H9 (cell line): ENCODE measurements at regions not wholly inside any gene's neighbourhood (a gene's known extent, or its start where the extent isn't known, plus 50 kb on each side); places are given as distances from the start of the nearest gene placed in this dataset.
A peak's percentile ranks its signal among the peaks of the same experiment; 100 is the strongest.

Experiments used
- DNase-seq: peaks from one replicate; pipeline ENCODE4 v3.0.0-alpha.2; 2017
- H2AFZ ChIP-seq: one replicate; pipeline ENCODE4 v1.6.1; 2013; ENCODE audit warnings: mild to moderate bottlenecking, low read length, control low read depth, moderate library complexity
- H2AK5ac ChIP-seq: 2 replicates; pipeline ENCODE4 v1.6.1; 2013; ENCODE audit warnings: low read length, control low read depth, mixed read lengths; ENCODE audit not compliant: insufficient read length
- H2BK120ac ChIP-seq: one replicate; pipeline ENCODE4 v1.6.1; 2013; ENCODE audit warnings: low read depth, mild to moderate bottlenecking, low read length, control low read depth, inconsistent platforms; ENCODE audit not compliant: poor library complexity, severe bottlenecking
- H2BK12ac ChIP-seq: 2 replicates; pipeline ENCODE4 v1.6.1; 2013; ENCODE audit warnings: low read length, control low read depth, mixed read lengths, low read depth; ENCODE audit not compliant: insufficient read length
- H2BK15ac ChIP-seq: 2 replicates; pipeline ENCODE4 v1.6.1; 2013; ENCODE audit warnings: low read depth, low read length, control low read depth
- H2BK20ac ChIP-seq: one replicate; pipeline ENCODE4 v1.6.1; 2013; ENCODE audit warnings: low read depth, mild to moderate bottlenecking, low read length, control low read depth, inconsistent platforms; ENCODE audit not compliant: poor library complexity, severe bottlenecking
- H2BK5ac ChIP-seq: 2 replicates; pipeline ENCODE4 v1.6.1; 2013; ENCODE audit warnings: low read length, control low read depth, mixed read lengths; ENCODE audit not compliant: insufficient read length
- H3K14ac ChIP-seq: 2 replicates; pipeline ENCODE4 v1.6.1; 2013; ENCODE audit warnings: low read length, control low read depth; ENCODE audit not compliant: insufficient read depth
- H3K18ac ChIP-seq: 2 replicates; pipeline ENCODE4 v1.6.1; 2013; ENCODE audit warnings: low read depth, mild to moderate bottlenecking, mixed read lengths, low read length, control low read depth; ENCODE audit not compliant: insufficient read length
- H3K23ac ChIP-seq: 2 replicates; pipeline ENCODE4 v1.6.1; 2013; ENCODE audit warnings: low read length, control low read depth, mixed read lengths, low read depth; ENCODE audit not compliant: insufficient read length
- H3K23me2 ChIP-seq: 2 replicates; pipeline ENCODE4 v1.6.1; 2013; ENCODE audit warnings: low read depth, mild to moderate bottlenecking, mixed read lengths, low read length, control low read depth; ENCODE audit not compliant: insufficient read length, poor library complexity, severe bottlenecking
- H3K27ac ChIP-seq: 2 replicates; pipeline ENCODE4 v1.5.1; 2013; ENCODE audit warnings: low read length, control low read depth, mixed read lengths, low read depth; ENCODE audit not compliant: insufficient read length
- H3K27me3 ChIP-seq: 2 replicates; pipeline ENCODE4 v1.6.1; 2013; ENCODE audit warnings: low read length, control low read depth, inconsistent platforms; ENCODE audit not compliant: insufficient read depth
- H3K4ac ChIP-seq: 2 replicates; pipeline ENCODE4 v1.6.1; 2013; ENCODE audit warnings: low read depth, mild to moderate bottlenecking, control low read depth, inconsistent platforms, low read length, moderate library complexity
- H3K4me1 ChIP-seq: 2 replicates; pipeline ENCODE4 v1.6.1; 2013; ENCODE audit warnings: low read length, control low read depth, inconsistent platforms; ENCODE audit not compliant: insufficient read depth
- H3K4me2 ChIP-seq: 2 replicates; pipeline ENCODE4 v1.6.1; 2013; ENCODE audit warnings: low read length, control low read depth, mixed read lengths; ENCODE audit not compliant: insufficient read length, insufficient read depth
- H3K56ac ChIP-seq: 2 replicates; pipeline ENCODE4 v1.6.1; 2013; ENCODE audit warnings: low read depth, mild to moderate bottlenecking, mixed read lengths, low read length, control low read depth; ENCODE audit not compliant: insufficient read length
- H3K79me1 ChIP-seq: 2 replicates; pipeline ENCODE4 v1.6.1; 2013; ENCODE audit warnings: low read depth, mild to moderate bottlenecking, moderate library complexity, low read length, control low read depth, inconsistent platforms; ENCODE audit not compliant: insufficient read depth, poor library complexity, severe bottlenecking
- H3K79me2 ChIP-seq: 2 replicates; pipeline ENCODE4 v1.6.1; 2013; ENCODE audit warnings: low read length, control low read depth, inconsistent platforms; ENCODE audit not compliant: insufficient read depth
- H3K9ac ChIP-seq: 2 replicates; pipeline ENCODE4 v1.6.1; 2013; ENCODE audit warnings: low read length, control low read depth, mixed read lengths; ENCODE audit not compliant: insufficient read length; ENCODE audit errors: extremely low read depth
- H3K9me3 ChIP-seq: one replicate; pipeline ENCODE4 v1.6.1; 2013; ENCODE audit warnings: low read depth, low read length, inconsistent platforms; ENCODE audit not compliant: control insufficient read depth
- H3T11ph ChIP-seq: one replicate; pipeline ENCODE4 v1.6.1; 2013; ENCODE audit warnings: mild to moderate bottlenecking, low read length, control low read depth, inconsistent platforms
- H4K20me1 ChIP-seq: one replicate; pipeline ENCODE4 v1.6.1; 2013; ENCODE audit not compliant: control insufficient read depth, insufficient read length, insufficient read depth
- H4K5ac ChIP-seq: 2 replicates; pipeline ENCODE4 v1.6.1; 2013; ENCODE audit warnings: low read depth, mild to moderate bottlenecking, mixed read lengths, low read length, control low read depth; ENCODE audit not compliant: insufficient read length
- H4K8ac ChIP-seq: replicated peaks from 2 replicates; pipeline ENCODE4 v1.6.1; 2013; ENCODE audit warnings: low read length, control low read depth, mixed read lengths, low read depth; ENCODE audit not compliant: insufficient read length
- H4K91ac ChIP-seq: 2 replicates; pipeline ENCODE4 v1.6.1; 2013; ENCODE audit warnings: low read depth, mild to moderate bottlenecking, moderate library complexity, mixed read lengths, low read length, control low read depth; ENCODE audit not compliant: insufficient read length
- H3K27ac Mint-ChIP-seq, 3 experiments: 2 replicates in 2 of 3; 3 replicates in 1 of 3; pipeline ENCODE4 v1.8.0; 2020 to 2021; ENCODE audit warnings: mixed read lengths in 3 of 3, mild to moderate bottlenecking in 1 of 3, moderate library complexity in 1 of 3
- H3K27me3 Mint-ChIP-seq: 2 replicates; pipeline ENCODE4 v1.8.0; 2021; ENCODE audit warnings: low read depth, mild to moderate bottlenecking, moderate library complexity, mixed read lengths
- H3K36me3 Mint-ChIP-seq, 3 experiments: 2 replicates in 2 of 3; 3 replicates in 1 of 3; pipeline ENCODE4 v1.8.0; 2020 to 2021; ENCODE audit warnings: low read depth in 3 of 3, mixed read lengths in 3 of 3; ENCODE audit not compliant: insufficient read depth in 1 of 3
- H3K4me1 Mint-ChIP-seq, 2 experiments: 2 replicates each; pipeline ENCODE4 v1.8.0; 2020; ENCODE audit warnings: mixed read lengths in 2 of 2
- H3K4me3 Mint-ChIP-seq, 2 experiments: 2 replicates in 1 of 2; 3 replicates in 1 of 2; pipeline ENCODE4 v1.8.0; 2020 to 2021; ENCODE audit warnings: mild to moderate bottlenecking in 2 of 2, mixed read lengths in 2 of 2, moderate library complexity in 1 of 2
- H3K9me3 Mint-ChIP-seq, 2 experiments: 2 replicates in 1 of 2; 3 replicates in 1 of 2; pipeline ENCODE4 v1.8.0; 2020; ENCODE audit warnings: mild to moderate bottlenecking in 2 of 2, mixed read lengths in 2 of 2, moderate library complexity in 1 of 2
- CTCF ChIP-seq: fragments of 200-600 bp; sonication (generic); conservative IDR thresholded peaks from 3 replicates; pipeline ENCODE4 v1.8.0; 2021; ENCODE audit warnings: antibody characterized with exemption, mild to moderate bottlenecking
- WGBS: extraction: QIAGEN DNeasy Blood & Tissue Kit; methylation state at CpG from one replicate; pipeline ENCODE4 v1.1.7; 2013; ENCODE audit warnings: missing lambda C conversion rate, low lambda C conversion rate, mixed read lengths; ENCODE audit not compliant: insufficient read length; ENCODE audit errors: extremely low coverage; 5-methylcytosine and 5-hydroxymethylcytosine counted together

- H2AK5ac ChIP-seq: no peak overlapping the region
- H3K4me1 ChIP-seq: no peaks in the 10 kb centered on the region
- no peak overlapping the region for H3T11ph ChIP-seq
- no peak overlapping the region for H2BK5ac ChIP-seq
- H3K4me3 Mint-ChIP-seq: no peak overlapping the region
- H4K20me1 ChIP-seq: no peaks in the 10 kb centered on the region
- TF ChIP-seq CTCF: peak; percentile 57
- H3K56ac ChIP-seq: no peak overlapping the region
- H3K79me1 ChIP-seq: no peaks in the 10 kb centered on the region
- no peak overlapping the region for H3K27ac ChIP-seq
- H3K9ac ChIP-seq: no peak overlapping the region
- DNase-seq: peak; percentile 49
- H3K79me2 ChIP-seq: no peaks in the 10 kb centered on the region
- H4K8ac ChIP-seq: no peak overlapping the region
- no peak overlapping the region for H2BK15ac ChIP-seq
- no peak overlapping the region for H3K14ac ChIP-seq
- H2BK120ac ChIP-seq: no peak overlapping the region
- no CpG with 5 or more reads among the region's 2 CpGs for WGBS
- H3K9me3 ChIP-seq: no peaks in the 10 kb centered on the region
- H2BK20ac ChIP-seq: no peak overlapping the region
- H2BK12ac ChIP-seq: no peak overlapping the region
- no peak overlapping the region for H4K5ac ChIP-seq
- no peaks in the 10 kb centered on the region for H3K9me3 Mint-ChIP-seq
- H3K36me3 Mint-ChIP-seq: no peaks in the 10 kb centered on the region
- H3K4me2 ChIP-seq: no peak overlapping the region
- no peak overlapping the region for H4K91ac ChIP-seq
- H3K27ac Mint-ChIP-seq: no peak overlapping the region
- peaks cover 6 to 7% of the 10 kb centered on the region in 2 experiments for H3K4me1 Mint-ChIP-seq
- H3K23ac ChIP-seq: no peak overlapping the region
- H3K4ac ChIP-seq: no peak overlapping the region
- H2AFZ ChIP-seq: no peak overlapping the region
- no peaks in the 10 kb centered on the region for H3K23me2 ChIP-seq
- no peaks in the 10 kb centered on the region for H3K27me3 ChIP-seq
- no peak overlapping the region for H3K18ac ChIP-seq
- H3K27me3 Mint-ChIP-seq: no peaks in the 10 kb centered on the region
These were observed 386.6 kb downstream of the PCDH20 start for GRCh38 chr13:61029064-61029463.
